Kidney (tissue), 13 donors: ENCODE measurements at regions not wholly inside any gene's neighbourhood (a gene's known extent, or its start where the extent isn't known, plus 50 kb on each side); places are given as distances from the start of the nearest gene placed in this dataset.
A peak's percentile ranks its signal among the peaks of the same experiment; 100 is the strongest.

Experiments used
- DNase-seq, 5 donors: peaks; one replicate each; pipeline ENCODE4 v3.0.0-alpha.2; 2013 to 2020
- FAIRE-seq: peaks from 2 replicates; lab custom pipeline; 2012; peaks lifted over from hg19 to GRCh38; lab: Jason Lieb, UNC
- H3K27ac ChIP-seq, 2 donors: one replicate each; pipeline ENCODE4 v1.7.0; 2013; ENCODE audit warnings: low read depth in 2 of 2, low read length in 2 of 2, inconsistent platforms in 1 of 2
- H3K27me3 ChIP-seq: one replicate; pipeline ENCODE4 v1.7.1; 2013; ENCODE audit warnings: low read length, inconsistent platforms; ENCODE audit not compliant: control insufficient read depth, insufficient read depth
- H3K36me3 ChIP-seq, 3 donors: one replicate each; pipeline versions ENCODE4 v1.7.0 to v1.7.1; 2013; ENCODE audit warnings: low read length in 3 of 3, control low read depth in 1 of 3, inconsistent platforms in 1 of 3; ENCODE audit not compliant: insufficient read depth in 3 of 3, control insufficient read depth in 2 of 3
- H3K4me1 ChIP-seq, 3 donors: one replicate each; pipeline versions ENCODE4 v1.7.0 to v1.7.1; 2013; ENCODE audit warnings: low read length in 3 of 3, inconsistent platforms in 1 of 3, low read depth in 1 of 3; ENCODE audit not compliant: control insufficient read depth in 2 of 3, insufficient read depth in 2 of 3
- H3K4me3 ChIP-seq, 3 donors: one replicate each; pipeline versions ENCODE4 v1.7.0 to v1.8.1; 2013; ENCODE audit warnings: low read length in 3 of 3, control low read depth in 1 of 3, inconsistent platforms in 1 of 3
- H3K9ac ChIP-seq, 3 donors: one replicate each; pipeline versions ENCODE4 v1.7.0 to v1.7.1; 2013; ENCODE audit warnings: low read length in 3 of 3, control low read depth in 1 of 3, inconsistent platforms in 1 of 3
- H3K9me3 ChIP-seq, 3 donors: one replicate each; pipeline versions ENCODE4 v1.7.0 to v1.7.1; 2013; ENCODE audit warnings: low read length in 3 of 3, control low read depth in 1 of 3, inconsistent platforms in 1 of 3; ENCODE audit not compliant: control insufficient read depth in 2 of 3, insufficient read depth in 1 of 3
- intact Hi-C: fragments of 100-400 bp; cut with DNase I; formaldehyde crosslinking; loops from one replicate; pipeline ENCODE4 v1.11.1; 2022
- TF ChIP-seq, protein P1 (sequence below): IDR thresholded peaks from 3 replicates; pipeline ENCODE4 v1.5.1; 2012; ENCODE audit warnings: mild to moderate bottlenecking, moderate library complexity, borderline replicate concordance; ENCODE audit not compliant: insufficient read depth; ENCODE audit errors: extremely low read depth
- donor health status: control.
- donor health status: control.
- donor health status: control.
- donor health status: control.
- donor health status: control.
- donor health status: DM: yes; HTN: yes; CAD: no.
- donor health status: Normal renal cell carcinoma (clear cell type).

DNA sequence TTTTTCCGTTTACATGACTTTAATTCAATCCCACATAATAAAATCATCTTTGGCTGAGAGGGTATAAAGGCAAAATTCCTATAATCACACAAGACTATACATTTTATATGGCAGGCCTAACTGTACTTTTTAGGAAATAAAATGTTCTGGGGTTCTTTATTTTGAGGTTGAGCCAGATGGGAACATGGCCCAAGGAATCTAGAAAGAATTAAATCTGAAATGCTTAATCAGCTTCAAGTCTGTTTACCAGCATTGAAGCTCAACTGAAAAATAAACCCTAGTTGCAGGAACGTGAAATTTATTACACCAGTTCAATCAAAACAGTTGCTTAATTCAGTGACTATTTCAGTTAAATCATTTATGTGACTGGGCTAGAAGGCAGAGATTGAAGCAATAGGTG is 191.0 kb upstream of the BTG1 start:
- intact Hi-C loops: no loop called here
- no peaks in the 10 kb centered on the region for H3K9me3 ChIP-seq
- H3K27me3 ChIP-seq: no peaks in the 10 kb centered on the region
- FAIRE-seq (no peak), DNase-seq (peak in 1 of 5 donors; percentile 31)
- no peak overlapping the region for H3K4me3 ChIP-seq
- no peaks in the 10 kb centered on the region for H3K4me1 ChIP-seq
- no peak overlapping the region for H3K27ac ChIP-seq
- H3K36me3 ChIP-seq: no peaks in the 10 kb centered on the region
- TF ChIP-seq, protein P1, sequence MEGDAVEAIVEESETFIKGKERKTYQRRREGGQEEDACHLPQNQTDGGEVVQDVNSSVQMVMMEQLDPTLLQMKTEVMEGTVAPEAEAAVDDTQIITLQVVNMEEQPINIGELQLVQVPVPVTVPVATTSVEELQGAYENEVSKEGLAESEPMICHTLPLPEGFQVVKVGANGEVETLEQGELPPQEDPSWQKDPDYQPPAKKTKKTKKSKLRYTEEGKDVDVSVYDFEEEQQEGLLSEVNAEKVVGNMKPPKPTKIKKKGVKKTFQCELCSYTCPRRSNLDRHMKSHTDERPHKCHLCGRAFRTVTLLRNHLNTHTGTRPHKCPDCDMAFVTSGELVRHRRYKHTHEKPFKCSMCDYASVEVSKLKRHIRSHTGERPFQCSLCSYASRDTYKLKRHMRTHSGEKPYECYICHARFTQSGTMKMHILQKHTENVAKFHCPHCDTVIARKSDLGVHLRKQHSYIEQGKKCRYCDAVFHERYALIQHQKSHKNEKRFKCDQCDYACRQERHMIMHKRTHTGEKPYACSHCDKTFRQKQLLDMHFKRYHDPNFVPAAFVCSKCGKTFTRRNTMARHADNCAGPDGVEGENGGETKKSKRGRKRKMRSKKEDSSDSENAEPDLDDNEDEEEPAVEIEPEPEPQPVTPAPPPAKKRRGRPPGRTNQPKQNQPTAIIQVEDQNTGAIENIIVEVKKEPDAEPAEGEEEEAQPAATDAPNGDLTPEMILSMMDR: no peak
- H3K9ac ChIP-seq: no peak overlapping the region

DNA sequence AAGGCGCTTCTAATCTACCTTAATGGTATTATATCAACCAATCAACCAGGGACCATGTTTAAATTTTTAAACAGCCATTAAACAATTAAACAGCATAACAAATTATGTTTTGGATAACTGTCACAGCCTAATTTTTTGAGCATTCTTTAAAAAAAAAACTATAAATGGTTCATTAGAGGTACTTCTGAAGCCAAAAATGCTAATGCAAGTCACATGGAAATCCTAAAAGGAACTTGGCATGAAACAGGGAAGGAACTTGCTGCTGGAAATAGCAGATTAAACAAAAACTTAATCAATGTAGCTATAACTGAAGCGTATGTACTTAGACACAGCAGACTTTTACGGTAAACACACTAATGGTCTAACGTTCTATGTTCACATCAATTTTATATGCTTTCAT is 190.2 kb upstream of the BTG1 start:
- no peaks in the 10 kb centered on the region for H3K4me1 ChIP-seq
- no peaks in the 10 kb centered on the region for H3K9me3 ChIP-seq
- no peak for FAIRE-seq
- TF ChIP-seq, protein P1: no peak
- no peaks in the 10 kb centered on the region for H3K36me3 ChIP-seq
- H3K27me3 ChIP-seq: no peaks in the 10 kb centered on the region
- no peak overlapping the region for H3K27ac ChIP-seq
- no peak overlapping the region for H3K9ac ChIP-seq
- intact Hi-C loops: no loop called here
- H3K4me3 ChIP-seq: no peak overlapping the region
- DNase-seq: no peak

DNA sequence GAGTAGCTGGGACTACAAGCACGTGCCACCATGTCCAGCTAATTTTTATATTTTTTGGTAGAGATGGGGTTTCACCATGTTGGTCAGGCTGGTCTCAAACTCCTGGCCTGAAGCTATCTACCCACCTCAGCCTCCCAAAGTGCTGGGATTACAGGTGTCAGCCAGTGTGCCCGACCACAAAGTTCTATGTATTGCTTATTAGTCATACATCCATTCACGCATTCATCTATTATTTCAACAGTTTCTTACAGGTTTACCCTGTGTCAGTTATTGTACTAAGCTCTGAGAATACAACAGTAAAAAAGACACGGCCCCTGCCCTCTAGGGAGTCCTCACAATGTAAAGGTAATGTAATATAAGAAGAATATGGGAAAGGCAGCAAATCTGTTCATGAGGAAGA is 188.9 kb upstream of the BTG1 start:
- DNase-seq: no peak
- H3K27me3 ChIP-seq: no peaks in the 10 kb centered on the region
- no peak overlapping the region for H3K27ac ChIP-seq
- H3K4me3 ChIP-seq: no peak overlapping the region
- no peaks in the 10 kb centered on the region for H3K4me1 ChIP-seq
- H3K36me3 ChIP-seq: no peaks in the 10 kb centered on the region
- TF ChIP-seq, protein P1: no peak
- intact Hi-C loops: no loop called here
- no peak overlapping the region for H3K9ac ChIP-seq
- H3K9me3 ChIP-seq: no peaks in the 10 kb centered on the region
- no peak for FAIRE-seq

DNA sequence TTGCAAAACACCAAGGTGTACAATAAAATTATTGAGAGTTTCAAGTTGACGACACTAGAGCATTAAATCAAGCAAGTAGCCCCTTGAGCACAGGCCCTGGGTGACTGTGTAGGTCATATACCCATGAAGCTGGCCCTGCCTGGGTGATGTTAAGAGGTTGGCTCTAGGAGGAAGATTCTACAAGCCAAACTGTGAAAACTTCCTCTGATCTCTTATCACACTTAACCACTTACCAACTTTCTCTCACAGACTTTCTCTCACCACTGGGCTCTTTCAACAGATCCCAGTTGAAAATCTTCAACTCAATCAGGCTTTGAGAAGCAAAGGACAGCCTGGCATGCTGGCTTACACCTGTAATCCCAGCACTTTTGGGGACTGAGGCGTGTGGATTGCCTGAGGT is 186.9 kb upstream of the BTG1 start:
- intact Hi-C loops: no loop called here
- Histone ChIP-seq H3K27ac (no peak overlapping the region), H3K27me3 (no peaks in the 10 kb centered on the region), H3K9ac (no peak overlapping the region), H3K4me1 (no peaks in the 10 kb centered on the region), H3K9me3 (no peaks in the 10 kb centered on the region), H3K4me3 (no peak overlapping the region), H3K36me3 (no peaks in the 10 kb centered on the region)
- DNase-seq: no peak
- no peak for FAIRE-seq
- TF ChIP-seq, protein P1: no peak
